ENCODE measurements at regions not wholly inside any gene's neighbourhood (a gene's known extent, or its start where the extent isn't known, plus 50 kb on each side); places are given as distances from the start of the nearest gene placed in this dataset.
"Not testable (repeated sequence)": the region's sequence is repeated elsewhere in the genome, so short reads cannot be mapped to it uniquely, and the experiment has no call there.

DNA sequence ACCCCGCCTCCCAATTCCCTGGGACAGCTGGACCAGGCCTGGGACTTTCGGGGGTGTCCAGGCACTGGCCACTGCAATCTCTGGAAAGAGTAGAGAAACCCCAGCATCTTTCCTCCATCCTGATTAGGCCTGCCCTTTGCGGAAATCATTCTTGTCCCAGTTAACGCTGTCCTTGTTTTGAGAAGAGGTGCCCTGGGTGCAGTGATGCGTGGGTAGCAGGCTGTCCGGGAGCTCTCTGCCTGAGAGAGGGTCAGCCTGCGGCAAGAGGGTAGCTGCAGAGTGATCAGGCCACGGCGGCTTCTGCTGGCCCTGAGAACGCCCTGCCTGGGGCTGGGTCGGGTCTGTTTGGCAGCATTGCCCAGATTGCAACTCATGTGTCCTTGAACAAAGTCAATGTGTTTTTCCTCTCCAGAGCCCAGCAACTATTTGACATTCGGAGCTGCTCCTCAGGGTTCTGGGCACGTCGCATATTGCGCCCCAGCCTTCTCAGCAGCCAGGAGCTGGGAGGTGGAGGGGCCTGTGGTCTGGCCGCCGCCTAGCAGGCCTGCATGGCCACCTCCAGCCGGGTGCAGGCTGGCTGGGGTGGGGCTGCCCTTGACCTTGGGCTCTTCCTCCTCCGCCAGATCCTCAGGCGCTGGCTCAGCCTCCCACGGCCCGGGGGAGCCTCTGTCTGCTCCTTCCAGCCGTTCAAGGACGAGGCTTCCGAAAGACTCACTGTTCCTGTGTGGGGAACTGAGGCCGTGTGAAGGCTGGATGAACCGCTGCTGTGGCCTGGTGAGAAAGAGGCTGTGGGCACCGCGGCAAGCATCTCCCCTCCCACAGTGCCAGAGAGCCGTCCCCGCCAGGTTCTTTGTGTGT is 150.1 kb upstream of the ZNF469 start:
- not testable (repeated sequence) for DNase-seq

DNA sequence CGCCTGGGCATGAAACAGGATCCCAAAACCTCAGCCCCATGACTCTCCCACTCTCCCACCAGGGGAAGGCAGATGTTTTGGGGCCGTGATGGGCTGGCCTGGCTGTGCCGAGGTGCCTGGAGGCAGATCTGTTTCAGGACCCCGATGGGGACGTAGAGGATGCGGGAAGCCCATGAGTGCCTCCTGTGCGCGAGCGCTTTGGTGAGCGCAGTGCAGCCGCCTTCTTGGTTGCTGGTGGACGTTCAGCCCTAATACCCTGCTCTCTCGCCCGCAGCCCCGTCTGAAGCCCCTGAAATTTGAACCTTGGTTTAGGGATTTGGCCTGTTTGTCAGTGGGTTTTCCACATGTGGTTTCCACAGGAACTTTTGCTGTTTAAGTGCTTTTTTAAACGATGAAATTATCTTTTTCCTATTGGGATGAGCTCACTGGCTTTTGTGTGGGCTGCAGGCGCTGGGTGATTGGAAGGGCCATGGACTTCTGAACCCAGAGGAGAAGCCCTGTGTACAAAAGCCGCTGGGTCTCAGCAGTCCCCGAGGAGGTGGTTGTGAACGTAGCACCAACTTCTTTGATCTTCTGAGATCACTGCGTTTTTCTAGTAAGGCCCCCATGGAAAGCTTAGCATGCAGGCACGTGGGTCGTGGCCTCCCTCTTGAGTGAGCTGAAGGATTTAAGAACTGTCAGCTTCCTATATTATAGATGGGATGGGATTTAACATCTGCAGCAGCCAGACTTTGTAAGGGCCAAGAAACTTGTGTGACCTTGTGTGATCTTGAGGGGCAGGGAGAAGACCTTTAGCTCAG is 148.9 kb upstream of the ZNF469 start:
- not testable (repeated sequence) for DNase-seq

DNA sequence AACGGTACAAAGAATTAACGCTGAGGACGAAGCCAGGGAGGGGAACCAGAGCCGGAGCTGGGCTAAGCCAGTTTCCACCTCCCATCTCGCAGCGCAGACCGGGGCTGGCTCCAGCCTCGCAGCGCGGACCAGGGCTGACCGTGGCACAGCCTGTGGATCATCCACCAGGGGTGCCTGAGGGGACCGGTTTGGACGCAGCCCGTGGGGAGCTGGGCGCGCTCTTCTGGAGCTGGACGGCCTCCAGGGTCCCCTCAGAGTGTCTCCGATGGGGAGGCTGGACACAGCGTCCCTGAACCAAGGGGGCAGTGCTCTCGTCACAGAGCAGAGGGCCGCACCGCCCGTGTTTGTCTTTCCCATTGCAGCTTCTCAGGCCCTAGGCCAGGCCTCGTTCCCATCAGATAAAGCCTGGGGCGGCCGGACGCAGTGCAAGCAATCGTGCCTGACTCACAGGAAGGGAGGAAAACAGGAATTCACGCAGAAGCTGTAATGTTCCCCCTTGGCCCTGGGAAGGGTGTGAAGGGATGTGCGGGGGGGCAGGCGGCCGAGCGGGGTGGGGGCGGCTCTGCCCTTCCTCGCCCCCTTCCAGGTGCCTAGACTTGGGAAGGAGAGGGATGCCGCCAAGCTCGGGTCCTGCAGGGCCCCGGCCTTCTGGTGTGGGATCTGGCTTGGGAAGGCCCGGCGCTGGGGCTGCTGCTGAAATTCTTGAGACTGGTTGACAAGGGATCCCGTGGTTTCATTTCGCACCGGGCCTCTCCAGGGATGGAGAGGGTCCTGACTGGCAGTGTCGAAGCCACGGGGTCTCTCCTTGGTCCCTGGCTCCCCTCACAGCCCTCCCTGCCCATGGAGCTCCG is 148.1 kb upstream of the ZNF469 start:
- DNase-seq = not testable (repeated sequence)

DNA sequence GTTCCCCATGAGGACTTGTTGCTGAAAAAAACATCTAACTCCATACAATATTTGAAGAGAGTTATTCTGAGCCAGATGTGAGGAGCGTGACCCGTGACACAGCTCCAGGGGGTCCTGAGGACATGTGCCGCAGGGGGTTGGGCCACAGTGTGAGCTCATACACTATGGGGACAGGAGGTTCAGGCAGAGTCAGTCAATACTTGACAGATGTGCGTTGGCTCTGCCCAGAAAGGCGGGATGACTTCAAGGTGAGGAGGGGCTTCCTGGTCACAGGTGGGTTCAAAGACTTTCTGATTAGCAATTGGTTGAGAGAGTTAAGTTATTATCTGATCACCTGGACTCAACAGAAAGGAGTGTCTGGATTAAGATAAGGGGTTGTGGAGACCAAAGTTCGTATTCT is 147.1 kb upstream of the ZNF469 start:
- not testable (repeated sequence) for DNase-seq

DNA sequence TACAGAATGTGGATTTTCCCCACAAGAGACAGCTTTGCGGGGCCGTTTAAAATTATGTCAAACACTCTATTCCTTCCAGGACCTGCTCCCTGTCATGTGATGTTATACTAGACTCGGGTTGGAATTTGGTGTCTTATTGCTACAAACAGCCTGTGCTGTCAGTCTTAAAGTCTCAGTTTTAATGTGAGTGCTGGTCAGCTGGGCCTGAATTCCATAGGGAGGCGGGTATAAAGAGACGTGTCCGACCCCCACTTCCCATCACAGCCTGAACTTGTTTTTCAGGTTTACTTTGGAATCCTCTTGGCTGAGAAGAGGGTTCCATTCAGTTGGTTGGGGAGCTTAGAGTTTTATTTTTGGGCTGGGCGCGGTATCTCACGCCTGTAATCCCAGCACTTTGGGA is 146.5 kb upstream of the ZNF469 start:
- not testable (repeated sequence) for DNase-seq

DNA sequence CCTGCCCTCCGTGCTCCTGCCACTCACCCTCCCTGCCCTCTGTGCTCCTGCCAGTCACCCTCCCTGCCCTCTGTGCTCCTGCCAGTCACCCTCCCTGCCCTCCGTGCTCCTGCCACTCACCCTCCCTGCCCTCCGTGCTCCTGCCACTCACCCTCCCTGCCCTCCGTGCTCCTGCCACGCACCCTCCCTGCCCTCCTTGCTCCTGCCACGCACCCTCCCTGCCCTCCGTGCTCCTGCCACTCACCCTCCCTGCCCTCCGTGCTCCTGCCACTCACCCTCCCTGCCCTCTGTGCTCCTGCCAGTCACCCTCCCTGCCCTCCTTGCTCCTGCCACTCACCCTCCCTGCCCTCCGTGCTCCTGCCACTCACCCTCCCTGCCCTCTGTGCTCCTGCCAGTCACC is 145.4 kb upstream of the ZNF469 start:
- not testable (repeated sequence) for DNase-seq

DNA sequence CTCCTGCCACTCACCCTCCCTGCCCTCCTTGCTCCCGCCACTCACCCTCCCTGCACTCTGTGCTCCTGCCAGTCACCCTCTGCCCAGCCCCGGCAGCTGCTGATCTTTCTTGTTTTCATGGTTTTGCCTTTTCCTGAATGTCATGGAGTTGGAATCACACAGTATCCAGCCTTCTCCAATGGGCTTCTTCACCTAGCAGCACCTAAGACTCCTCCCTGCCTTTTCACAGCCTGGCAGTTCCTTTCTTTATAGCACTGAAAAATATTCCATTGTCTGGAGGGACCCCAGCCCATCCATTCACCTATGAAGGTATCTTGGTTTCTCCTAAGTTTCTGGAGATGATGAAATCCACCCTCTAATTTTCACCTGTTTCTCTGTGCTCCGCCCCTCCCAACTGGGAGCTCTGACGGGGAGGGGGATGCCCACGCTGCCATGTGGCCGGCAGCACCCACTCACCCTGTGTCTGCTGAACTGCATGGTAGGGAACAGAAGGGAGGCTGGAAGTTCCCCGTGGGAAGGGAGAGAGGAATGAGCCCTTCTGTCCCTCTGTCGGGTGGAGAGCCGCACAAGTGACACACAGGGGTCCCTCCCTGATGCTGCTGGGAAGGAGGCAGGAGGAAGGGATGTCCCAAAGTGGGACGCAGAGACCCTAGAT is 144.9 kb upstream of the ZNF469 start:
- DNase-seq = not testable (repeated sequence)

DNA sequence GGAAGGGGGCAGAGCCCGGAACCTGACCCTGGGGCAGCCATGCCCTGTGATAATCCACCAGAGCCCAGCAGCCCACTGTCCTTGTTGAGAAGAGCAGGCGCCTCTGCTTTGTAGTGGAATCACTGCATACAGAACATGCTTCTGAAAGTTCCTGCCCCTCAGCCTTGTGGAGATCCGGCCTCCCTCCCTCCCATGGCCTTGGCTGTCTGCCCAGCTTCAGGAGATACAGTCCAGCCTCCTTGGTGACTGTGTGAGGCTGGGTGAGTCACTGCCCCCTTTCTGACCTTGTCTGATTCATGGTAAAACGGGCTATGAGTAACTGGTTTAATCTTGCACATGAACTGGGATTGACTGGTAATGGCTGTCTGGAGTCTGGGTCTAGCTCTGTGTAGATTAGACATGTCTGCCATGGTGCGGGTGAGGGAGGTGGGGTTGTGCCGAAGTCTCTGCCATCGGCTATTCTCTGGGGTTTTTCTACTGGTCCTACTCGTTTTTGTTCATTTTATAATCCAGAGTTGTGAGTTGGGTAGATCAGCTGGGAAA is 144.0 kb upstream of the ZNF469 start:
- not testable (repeated sequence) for DNase-seq

DNA sequence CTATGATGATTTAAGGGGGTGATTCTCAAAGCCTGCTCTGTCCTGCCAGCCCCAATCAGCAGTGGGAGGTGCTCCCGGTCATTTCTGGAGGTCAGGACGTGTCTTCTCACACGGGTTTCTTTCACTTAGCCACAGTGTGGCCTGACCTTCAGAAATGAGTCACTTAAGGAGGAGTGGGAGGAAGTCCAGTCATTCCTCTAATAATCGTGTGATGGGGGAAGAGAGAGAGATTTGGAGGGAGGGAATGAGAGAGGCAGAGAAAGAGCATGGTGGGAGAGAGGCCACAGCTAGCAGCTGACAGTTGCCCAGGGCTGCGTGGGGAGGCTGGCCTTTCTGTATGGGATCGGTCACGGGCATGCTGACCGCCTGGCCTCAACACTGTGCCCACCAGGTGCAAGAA is 142.6 kb upstream of the ZNF469 start:
- DNase-seq = not testable (repeated sequence)

DNA sequence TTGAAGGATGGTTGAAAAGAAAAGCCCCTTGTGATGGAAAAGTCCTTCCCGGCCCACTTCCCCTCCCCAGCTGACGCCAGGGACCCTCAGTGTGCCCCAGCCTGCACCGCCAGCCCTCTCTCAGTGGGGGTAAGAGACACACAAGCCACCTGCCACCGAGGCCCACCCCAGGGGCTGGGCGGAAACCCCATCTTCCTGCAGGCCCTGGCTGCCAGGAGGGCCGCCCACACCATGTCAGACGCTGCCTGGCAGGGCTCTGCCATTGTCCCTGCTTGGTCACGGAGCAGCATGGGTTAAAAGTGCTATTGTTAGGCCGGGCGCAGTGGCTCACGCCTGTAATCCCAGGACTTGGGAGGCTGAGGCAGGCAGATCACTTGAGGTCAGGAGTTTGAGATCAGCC is 142.0 kb upstream of the ZNF469 start:
- DNase-seq = not testable (repeated sequence)

DNA sequence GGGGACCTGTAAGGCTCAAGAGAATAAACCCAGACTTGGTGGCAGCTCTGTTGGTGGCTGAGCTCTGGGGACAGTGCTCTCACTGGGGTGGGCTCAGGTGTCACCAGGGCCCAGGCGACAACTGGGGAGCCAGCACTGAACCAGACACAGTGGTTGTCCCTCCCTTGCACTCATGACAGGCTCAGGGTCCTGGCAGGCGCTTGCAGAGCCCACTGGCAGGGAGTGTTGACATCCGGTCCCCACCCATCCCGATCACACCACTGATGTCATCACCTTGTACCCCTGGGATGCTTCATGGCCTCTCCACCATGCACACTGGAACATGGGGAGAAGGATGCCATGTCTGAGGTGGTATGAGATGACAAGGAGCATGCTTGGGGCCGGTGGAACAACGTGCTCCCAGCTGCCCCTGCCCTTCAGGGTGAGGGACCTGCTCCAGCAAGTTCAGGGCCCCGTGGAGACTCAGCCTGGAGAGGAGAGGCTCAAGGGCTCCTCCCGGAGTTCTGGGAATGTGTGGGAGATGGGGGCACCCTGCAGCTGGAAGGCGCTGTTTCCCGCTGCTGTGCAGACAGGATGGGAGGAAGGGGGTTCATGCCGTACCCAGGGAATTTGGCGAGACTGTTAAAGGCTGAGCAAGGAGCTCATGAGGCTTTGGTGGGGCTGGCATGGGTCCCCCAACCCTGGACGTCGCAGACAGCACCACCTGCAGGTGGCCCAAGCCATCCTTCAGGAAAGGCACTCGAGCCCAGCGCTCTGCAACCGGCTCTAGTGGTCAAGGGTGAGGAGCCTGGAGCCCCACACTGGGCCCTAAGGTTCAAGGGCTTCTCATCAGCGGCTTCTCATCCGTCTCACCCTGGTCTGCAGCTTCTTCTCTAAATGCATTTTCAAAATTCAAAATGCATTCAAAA is 141.1 kb upstream of the ZNF469 start:
- DNase-seq = not testable (repeated sequence)

DNA sequence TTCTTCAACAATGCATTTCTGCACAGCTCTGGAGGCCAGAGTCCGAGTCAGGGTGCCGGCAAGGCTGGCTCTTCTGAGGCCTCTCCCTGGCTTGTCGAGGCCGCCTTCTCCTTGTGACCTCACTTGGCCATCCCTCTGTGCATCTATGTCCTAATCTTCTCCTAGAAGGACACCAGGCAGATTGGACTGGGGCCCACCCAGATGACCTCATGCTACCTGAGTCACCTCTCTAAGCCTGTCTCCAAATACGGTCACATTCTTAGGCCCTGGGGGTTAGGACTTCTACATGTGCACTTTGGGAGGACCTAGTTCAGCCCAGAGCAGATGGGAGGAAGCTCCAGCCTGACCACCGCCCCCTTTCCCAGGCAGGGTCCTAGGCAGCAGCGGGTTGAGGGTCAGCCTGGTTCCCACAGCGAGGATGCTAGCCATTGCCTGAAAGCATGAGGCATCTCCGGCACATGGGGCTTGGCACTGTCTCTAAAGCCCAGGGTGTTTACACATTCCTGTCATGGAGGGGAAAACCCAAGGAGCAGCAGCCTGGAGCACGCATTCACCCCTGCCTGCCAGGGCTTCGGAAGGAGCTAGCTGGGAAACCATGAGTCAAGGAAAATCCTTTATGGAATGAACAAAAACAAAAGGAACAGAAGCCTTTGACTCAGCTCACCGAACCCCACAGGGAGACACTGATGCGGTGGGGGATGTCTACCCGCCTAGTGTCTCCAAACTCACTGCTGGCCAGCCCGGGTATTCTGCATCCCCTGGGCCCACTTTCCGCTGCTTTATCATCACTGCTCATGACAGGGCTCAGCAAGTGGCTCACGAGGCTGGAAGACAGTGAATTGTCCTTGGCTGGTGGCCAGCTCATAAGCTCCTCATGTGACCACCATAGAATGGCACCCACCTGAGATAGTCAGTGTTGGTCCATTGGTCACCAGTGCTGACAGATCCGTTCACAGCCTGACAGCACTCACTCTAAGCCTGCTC is 140.2 kb upstream of the ZNF469 start:
- not testable (repeated sequence) for DNase-seq

DNA sequence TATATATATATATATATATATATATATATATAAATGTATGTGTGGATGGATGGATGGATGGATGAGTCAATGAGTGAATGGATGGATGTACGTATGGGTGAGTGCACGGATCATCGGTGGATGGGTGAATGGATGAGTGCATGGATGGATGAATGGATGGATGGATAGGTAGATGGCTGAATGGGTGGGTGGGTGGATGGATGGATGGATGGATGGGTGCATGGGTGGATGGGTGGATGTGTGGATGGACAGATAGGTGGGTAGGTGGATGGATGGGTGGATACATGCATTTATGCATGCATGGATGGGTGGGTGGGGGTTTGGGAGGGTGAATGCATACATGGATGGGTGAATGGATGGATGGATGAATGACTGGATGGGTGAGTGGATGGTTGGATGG is 138.8 kb upstream of the ZNF469 start:
- not testable (repeated sequence) for DNase-seq

DNA sequence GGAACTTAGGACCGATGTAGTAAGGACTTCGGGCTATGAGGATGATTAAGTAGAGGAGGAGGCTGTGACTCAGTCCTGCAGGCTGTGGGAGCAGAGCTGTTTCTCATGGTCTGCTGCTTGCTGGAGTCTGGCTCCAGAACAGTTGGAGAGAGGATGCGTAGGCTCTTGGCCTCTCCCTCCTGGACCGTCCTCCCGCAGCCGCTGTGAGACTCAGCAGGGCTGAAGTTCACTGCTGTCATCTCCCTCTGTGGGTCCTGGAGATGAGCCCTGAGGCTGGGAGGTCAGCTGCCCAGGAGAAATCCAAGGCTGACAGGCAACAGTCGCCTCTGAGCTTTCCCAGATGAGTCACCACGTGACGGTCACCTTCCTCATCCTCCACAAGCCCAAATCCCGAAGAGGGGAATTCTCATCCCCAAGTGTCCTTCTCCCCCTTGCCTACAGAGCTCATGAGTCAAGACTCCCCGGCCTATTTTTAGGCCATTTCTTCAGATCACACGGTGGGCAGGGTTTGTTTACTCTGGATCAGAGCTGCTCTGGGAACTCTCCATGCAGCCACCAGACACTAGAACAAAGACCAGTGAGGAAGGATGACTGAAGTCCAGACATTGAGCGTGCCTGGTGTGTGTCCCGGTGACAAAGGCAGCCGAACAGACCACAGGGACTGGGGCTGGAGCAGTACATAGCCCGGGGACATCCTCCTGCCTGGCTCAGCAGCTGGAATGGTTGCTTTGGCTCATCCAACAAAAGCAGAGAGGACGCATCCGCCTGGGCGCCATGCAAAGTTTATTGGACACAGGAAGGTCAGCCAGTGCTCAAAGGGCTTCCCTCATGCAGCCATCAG is 137.3 kb upstream of the ZNF469 start:
- not testable (repeated sequence) for DNase-seq

DNA sequence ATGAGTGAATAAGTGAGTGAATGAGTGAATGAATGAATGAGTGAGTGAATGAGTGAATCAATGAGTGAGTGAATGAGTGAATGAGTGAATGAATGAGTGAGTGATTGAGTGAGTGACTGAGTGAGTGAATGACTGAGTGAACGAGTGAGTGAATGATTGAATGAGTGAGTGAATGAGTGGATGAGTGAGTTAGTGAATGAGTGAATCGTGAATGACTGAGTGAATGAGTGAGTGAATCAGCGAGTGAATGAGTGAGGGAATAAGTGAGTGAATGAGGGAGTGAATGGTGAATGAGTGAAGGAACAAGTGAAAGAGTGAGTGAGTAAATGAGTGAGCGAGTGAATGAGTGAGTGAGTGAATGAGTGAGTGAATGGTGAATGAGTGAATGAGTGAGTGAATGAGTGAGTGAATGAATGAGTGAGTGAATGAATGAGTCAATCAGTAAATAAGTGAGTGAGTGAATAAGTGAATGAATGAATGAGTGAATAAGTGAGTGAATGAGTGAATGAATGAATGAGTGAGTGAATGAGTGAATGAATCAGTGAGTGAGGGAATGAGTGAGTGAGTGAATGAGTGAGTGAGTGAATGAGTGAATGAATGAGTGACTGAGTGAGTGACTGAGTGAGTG is 135.7 kb upstream of the ZNF469 start:
- DNase-seq = not testable (repeated sequence)

DNA sequence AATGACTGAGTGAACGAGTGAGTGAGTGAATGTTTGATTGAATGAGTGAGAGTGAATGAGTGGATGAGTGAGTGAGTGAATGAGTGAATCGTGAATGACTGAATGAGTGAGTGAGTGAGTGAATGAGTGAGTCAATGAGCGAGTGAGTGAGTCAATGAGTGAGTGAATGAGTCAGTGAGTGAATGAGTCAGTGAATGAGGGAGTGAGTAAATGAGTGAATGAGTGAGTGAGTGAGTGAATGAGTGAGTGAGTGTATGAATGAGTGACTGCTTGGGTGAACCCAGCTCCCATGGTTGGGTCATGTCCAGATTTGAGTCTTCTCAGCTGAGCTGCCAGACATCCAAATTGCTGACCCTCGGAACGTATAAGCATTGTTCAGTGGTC is 135.2 kb upstream of the ZNF469 start:
- not testable (repeated sequence) for DNase-seq

DNA sequence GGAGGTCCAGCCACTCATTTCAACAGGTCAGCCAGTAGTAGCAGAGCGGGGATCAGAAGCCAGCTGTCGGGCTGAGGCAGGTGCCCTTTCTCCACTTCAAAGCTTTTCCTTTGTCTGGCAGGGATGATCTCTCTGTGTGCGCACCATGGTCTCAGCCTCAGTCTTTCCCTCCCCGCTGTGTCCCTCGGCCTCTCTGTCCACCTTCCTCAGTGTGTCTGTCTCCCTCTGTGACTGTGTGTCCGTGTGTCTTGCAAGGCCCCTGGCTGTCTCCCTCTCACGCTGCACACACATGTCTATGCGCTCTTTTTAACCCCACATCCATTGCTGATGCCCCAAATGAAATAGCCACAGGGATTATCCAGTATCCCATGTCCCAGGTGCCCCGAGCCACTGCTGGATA is 134.0 kb upstream of the ZNF469 start:
- DNase-seq = not testable (repeated sequence)

DNA sequence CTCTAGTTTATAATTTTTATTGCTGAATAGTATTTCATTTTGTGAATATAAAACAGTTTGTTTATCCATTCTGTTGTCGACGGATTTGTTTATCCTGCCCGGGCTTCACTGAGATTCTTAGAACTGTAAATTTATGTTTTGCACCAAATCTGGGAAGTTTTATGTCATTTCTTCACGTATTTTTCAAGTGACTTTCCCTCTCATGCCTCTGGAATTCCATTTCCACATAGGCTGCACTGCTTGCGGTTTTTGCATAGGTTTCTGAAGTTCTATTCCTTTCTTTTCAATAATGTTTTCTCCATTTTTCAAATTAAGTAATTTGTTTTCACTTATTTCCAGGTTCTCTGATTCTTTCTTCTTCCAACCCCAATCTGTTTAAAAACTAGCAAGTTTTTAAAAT is 132.4 kb upstream of the ZNF469 start:
- not testable (repeated sequence) for DNase-seq
